ENCODE measurements at regions not wholly inside any gene's neighbourhood (a gene's known extent, or its start where the extent isn't known, plus 50 kb on each side); places are given as distances from the start of the nearest gene placed in this dataset.

DNA sequence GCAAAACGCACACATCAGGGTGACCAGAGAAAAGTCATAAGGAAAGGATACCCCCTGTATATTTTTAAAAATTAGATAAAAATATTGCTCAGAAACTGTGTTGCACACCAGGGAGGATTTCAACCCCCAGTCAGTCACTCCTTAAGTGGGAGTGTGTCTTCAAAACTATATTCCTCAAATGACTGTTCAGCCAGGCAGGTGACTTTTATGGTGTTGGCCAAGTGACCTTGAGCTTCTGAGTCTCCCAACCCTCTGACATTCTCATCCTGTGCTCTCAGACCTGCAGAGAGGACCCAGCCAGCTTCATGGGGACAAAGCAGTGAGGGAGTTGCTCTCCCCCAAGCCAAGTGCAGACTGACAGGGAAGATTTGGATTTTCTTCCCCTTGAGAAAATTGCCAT is 311.9 kb upstream of the JARID2 start:
- DNase-seq, result no peak

DNA sequence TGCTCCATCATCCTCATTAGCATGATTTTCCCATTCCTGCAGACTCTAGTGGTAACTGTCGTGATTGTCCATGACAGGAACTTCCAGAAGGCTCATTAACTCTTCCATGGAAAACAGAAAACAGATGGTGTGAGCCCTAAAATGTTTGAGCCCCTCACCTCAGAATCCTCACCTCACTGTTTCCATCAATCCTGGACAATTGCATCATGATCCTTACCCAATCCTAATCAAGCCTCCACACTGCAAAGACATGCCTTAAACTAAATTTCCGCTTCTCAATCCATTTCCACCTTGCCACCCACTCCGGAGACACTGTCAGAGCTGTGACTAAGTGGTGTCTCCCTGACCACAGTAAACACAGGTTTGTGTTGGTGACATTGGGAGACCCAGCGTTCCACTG is 311.0 kb upstream of the JARID2 start:
- no peak for DNase-seq

DNA sequence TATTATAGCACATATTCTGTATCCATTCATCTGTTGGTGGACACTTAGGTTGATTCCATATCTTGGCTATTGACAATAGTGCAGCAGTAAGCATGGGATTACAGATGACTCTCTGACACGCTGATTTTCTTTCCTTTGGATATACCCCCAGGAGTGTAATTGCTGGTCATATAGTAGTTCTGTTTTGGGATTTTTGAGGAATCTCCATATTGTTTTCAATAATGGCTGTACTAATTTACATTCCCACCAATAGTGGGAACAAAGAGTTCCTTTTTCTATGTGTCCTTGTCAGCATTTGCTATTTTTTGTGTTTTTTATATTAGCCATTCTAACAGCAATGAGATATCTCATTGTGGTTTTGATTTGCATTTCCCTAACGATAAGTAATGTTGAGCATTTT is 309.0 kb upstream of the JARID2 start:
- no peak for DNase-seq

DNA sequence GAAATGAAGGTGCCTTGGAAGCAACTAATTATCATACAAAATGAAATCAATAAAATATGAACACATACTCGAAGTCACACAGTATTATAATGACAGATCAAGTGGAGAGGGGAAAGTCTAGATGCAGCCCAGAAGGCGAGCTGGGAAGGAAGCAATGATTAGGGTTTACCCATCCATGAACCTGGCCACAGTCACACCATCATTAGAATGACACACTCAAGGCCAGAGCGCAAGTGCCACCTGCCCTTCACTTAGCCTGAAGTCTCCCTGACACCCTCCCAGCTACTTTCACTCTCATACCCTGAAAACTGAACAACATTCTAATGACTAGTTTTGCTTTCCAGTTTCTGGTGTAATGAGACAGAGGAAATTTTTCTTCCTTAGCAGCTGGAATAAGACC is 302.8 kb upstream of the JARID2 start:
- no peak for DNase-seq

DNA sequence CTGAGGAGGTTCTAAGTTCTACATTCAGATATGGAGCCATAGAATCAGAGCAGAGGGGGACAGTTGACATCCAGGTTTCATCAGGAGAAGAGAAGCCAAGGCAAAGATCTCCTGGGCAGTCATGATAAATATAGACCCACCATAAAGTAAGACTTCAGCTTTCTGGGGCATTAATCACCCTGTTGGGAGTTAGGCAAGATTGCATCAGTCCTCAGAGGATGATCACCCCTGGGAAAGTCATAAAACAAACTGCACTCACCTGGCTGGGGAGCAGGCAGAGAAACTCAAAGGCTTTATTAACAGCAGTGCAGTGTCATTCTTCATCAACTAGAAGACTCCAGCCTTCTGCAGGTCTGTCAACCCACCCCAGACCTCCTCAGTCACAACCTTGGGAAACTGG is 301.3 kb upstream of the JARID2 start:
- DNase-seq, result no peak

DNA sequence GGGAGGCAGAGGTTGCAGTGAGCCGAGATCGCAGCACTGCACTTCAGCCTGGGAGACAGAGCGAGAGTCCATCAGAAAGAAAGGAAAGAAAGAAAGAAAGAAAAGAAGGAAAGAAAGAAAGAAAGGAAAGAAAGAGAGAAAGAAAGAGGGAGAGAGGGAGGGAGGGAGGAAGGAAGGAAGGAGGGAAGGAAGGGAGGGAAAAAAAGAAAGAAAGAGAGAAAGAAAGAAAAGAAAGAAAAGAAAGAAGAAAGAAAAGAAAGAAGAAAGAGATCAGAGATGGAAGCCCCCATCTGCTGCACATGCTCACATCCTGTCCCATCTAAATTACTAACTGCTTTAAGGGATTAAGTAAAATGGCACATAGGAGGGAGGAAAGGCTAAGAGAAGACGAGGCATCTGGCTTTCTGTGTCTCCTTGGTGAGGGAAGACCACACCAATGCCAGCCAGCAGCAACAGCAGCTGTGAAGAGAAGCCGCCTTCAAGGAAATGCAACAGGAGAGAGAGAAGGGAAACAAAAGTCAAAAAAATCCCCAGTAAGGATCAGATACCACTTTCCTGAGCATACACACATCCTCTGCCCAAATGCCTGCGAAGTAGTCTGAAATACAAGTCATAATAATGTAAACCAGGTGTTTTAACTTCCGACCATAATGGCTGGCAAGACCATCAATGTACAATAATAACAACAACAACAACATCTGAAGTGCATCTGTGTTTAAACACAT is 300.2 kb upstream of the JARID2 start:
- no peak for DNase-seq

DNA sequence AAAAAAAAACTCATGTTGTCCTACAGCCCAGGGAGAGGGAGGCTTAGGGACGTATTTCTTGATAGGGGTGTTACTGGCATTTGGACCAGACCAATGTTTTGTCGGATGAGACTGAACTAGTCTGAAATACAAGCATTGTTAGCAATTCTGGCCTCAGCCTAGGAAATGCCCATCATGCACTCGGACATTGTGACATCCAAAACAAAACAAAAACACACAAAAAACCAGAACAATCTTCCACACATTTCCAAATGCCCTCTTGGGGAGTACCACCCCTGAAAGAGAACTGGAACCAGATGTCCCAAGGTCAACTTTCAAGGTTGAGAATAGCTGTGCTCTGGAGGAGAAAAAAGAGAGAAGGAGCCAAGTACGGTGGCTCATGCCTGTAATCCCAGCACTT is 299.1 kb upstream of the JARID2 start:
- no peak for DNase-seq

DNA sequence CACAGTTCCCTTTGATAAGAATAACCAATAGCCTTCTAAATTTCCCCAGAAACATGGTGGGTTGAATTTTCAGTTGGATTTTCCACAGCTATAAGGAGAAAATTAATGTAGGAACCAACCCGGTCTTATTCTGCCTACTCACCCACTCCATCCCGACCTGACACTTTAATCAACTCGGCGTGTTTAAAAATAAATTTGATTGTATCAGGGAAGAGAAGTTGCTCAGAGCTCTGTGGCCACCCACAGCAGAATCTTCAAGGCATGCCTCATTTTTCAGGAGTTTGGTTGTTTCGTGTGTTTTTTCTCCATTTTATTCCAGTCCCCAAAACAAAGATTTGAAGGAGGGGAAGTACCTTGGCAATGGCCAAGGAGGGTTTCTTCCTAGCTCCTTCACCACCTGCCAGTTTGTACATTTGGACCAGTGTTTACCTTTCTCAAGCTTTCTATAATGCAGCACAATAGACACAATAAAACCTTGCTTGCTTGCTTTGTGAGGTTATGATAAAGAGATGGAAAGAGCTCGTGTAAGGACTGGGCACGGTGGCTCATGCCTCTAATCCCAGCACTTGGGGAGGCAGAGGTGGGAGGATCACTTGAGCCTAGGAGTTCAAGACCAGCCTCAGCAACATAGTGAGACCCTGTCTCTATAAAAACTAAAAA is 297.2 kb upstream of the JARID2 start:
- no peak for DNase-seq

DNA sequence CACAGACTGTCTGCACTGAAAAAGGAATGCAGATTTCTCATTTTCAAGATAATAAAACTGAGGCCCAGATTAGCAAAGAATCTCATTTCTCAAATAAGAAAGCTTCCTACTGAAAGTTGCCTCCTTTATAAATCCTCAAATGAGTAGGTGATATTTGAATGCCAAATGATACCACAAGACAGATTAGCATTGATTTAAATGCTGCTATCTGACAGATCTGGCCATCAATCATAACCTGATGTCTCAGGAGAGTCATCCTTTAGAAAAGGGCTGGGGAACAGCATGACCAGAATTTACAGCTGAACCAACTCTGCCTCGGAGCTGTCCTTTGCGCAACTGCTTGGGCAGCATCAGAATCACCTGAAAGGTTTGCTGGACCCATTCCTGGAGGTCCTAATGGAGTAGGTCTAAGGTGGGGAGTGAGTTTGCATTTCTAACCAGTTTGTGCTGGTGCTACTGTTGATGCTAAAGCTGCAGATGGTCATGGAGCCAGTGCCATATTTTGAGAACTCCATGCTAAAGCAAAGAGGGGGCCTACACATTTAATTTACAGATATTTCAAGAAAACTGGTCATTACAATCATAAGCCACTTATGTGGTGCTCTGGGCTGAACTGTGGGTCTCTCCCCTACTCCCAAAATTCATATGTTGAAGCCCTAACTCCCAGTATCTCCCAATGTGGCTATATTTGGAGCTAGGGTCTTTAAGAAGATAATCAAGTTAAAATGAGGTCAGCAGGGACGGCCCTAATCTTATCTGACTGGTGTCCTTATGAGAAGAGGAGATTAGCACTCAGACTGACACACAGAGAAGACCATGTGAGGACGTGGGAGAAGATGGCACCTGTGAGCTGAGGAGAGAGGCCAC is 295.5 kb upstream of the JARID2 start:
- DNase-seq, result no peak

DNA sequence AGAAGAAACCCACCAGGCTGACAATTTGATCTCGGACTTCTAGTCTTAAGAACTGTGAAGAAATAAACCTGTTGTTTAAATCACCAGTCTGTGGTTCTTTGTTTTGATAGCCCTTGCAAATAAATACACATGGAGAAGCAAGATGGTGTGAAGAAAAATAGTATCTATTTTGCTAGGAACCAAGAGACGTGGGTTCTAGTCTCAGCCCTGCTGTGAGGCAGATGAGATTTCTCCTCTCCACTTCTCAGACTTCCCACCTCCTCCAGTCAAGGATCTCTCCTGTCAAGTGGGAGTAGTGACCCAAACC is 294.9 kb upstream of the JARID2 start:
- DNase-seq, result no peak

DNA sequence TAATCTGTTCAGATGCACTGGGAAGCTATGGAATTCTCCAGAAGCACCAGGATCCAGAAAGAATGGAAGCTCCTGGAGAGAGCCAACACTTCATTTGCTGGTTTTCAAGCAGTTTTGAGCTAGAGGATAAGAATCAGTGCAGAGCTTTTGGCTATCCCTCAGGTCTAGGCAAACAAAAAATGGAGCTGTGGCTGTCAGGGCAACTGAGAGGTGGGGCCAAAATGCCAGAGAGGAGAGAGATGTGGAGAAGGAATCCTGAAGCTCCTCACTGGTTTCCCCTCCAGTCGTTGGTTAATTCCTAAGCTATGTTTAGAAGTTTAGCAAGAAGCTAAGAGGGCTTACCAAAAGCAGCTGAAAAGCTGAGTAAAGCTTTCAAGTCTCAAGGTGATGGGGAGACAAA is 294.2 kb upstream of the JARID2 start:
- no peak for DNase-seq

DNA sequence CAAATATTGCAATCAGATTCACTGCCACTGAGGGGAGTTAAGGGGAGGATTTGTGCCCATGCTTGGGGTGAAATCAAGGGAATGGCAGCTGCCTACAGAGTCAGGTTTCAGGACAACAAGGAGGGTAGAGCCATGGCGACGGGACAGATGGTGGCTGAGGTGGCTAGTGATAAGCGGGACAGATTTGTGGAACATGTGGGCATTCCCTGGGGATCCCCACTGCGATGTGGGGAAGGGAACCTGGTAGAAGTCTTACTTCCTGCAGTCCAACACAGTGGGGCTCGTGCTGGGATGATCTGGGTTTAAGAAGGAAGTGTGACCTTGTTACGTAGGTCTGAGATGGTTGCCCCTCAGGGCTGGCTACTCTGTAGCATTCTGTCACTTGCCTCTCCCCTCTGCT is 292.0 kb upstream of the JARID2 start:
- no peak for DNase-seq

DNA sequence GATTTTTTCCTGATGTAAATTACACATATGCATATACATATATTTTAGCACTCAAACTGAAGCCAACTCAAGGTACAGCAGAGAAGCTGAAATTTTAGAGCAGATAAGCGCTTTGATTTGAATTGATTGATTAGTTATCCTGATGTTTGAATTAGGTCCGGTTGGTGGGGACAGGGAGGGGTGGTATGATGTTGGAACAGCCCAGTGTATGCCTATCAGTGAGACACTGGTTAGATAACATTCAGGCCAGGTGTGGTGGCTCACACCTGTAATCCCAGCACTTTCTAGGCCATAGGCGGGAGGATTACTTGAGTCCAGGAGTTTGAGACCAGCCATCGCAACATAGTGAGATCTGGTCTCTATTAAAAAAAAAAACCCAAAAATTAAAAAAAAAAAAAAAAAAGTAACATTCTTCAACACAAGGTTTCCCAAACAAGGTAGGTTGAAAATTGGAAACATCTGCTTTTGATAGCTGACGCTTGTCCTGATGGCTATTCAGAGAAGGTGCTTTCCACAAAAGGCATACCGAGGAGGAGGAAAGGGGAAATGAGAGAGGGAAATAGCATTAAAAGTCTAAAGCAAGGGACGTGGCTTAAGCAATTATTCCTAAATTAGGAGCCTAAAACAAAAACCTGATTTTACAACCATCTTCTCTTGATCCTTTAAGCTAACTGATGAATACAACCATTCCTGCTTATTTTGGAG is 288.4 kb upstream of the JARID2 start:
- no peak for DNase-seq

DNA sequence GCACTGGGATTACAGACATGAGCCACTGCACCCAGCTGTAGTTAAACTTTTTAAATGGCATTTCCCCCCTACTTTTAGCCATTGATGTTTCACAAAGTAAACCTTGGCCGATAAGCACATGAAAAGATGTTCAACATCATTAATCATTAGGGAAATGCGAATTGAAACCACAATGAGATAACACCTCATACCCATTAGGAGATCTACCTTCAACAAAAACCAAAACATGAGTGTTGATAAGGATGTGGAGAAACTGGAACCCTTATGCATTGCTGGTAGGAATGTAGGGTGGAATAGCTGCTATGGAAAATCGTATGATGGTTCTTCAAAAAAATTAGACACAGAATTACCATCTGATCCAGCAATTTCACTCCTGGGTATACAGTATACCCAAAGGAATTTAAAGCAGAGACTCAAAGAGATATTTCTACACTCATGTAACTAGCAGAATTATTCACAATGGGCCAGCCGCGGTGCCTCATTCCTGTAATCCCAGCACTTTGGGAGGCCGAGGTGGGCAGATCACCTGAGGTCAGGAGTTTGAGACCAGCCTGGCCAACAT is 286.5 kb upstream of the JARID2 start:
- DNase-seq, result no peak

DNA sequence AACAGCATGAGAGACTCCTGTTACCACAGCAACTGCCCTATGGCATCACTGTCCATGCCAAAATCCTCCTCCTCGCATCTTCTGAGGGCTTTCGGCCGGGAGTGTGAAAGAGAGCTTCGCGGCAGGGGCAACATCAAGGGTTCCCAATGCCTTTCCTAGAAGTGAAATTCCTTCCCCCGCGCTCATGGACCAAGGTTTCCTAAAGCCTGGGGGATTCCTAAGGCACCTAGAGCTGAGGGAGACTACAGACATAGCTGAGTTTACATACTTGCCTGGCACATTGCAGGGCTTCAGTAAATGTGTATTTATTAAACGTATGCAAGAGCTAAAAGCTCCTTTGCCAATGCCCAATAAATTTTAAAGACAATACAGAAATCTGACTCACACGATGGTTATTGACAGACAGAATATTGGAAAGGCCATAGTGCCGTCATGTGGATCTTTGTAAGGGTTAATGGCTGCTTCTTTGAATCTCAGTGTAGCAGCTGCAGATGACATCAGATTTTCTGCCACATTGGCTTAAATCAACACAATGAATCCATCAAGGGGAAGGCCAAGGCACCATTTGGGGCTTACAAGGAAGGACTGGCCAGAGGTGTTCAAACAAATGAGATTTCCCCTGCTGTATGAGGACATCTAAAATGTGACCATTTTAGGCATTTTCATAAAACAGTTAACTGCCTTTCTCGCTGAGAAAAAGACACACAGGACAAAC is 281.2 kb upstream of the JARID2 start:
- no peak for DNase-seq

DNA sequence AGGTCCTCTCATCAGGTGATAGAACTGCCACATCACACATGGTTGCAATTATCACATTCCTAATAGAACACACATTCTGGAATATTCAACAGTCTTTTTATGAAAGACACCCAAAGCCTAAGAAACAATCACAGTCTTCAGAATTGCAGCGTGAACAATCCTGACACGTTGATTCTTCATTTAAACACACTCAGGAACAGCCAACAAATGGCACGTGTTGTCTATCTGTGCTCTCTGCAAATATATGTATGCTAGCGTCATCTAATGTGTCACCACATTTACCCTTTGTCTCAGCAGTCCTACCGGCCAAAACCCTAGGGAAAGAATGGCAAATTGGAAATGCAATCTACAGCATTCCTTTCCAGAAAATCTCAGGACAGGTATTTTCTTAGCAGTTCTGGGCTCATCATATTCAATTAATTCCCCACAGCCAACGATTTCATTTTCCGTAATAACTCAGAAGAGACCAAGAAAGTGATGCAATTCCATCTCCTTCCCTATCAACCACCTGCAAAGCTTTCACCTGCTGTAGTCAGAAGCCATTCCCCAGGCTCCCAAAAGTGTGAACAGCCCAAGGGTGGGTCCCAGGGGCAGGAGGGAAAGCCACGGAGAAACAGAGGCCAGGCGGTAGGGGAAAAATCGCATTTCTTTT is 280.3 kb upstream of the JARID2 start:
- DNase-seq, result no peak

DNA sequence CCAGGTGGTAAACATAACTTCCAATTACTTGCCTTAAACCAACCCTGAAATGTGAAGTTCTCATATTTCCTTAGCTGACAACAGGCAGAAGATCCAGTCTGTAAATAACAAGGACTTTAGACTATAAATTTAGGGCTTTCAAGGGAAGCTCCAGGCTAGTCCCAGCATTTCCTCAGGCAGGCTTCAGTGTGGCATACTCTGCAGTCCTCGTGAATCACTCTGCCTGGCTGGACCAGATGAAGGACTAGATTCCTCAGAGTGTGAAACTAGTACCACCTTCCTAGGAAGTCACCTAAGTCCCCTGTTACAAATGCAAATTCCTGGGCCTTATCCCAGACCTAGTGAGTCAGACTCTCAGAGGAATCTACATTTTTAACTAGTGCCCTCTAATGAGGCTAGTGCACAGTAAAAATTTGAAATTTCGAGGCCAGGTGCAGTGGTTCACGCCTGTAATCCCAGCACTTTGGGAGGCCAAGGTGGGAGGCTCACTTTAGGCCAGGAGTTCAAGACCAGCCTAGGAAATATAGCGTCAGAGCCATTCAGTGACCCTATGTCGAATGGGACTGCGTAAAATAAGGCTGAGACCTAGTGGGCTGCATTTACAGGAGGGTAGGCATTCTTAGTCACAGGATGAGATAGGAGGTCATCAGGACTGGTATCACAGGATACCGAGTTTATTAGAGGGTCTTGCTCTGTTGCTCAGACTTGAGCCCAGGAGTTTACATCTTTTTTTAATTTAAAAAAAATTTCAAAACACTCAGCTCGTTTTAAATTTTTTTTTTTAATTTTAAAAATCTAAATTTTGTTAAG is 279.6 kb upstream of the JARID2 start:
- no peak for DNase-seq

DNA sequence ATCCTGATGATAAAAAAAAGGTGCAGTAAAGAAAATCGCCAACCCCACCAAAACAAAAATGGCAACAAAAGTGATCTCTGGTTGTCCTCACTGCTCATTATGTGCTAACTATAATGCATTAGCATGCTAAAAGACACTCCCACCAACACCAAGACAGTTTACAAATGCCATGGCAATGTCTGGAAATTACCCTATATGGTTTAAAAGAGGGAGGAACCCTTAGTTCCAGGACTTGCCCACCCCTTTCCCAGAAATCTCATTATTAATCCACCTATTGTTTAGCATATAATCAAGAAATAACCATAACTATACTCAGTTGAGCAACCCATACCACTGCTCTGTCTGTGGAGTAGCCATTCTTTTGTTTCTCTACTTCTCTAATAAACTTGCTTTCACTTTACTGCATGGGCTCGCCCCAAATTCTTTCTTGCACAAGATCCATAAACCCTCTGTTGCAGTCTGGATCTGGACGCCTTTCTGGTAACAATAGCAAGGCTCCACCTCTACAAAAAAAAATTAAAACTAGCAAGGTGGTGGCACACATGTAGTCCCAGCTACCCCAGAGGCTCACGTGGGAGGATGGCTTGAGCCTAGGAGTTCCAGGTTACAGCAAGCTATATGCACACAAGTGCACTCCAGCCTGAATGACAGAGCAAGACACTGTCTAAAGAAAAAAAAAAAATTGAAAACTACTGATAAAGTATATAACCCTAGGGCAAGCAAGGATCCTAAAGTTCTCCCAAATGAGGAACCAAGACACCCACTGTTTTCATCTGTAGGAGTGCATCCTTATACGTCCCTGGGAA is 278.8 kb upstream of the JARID2 start:
- DNase-seq, result no peak

DNA sequence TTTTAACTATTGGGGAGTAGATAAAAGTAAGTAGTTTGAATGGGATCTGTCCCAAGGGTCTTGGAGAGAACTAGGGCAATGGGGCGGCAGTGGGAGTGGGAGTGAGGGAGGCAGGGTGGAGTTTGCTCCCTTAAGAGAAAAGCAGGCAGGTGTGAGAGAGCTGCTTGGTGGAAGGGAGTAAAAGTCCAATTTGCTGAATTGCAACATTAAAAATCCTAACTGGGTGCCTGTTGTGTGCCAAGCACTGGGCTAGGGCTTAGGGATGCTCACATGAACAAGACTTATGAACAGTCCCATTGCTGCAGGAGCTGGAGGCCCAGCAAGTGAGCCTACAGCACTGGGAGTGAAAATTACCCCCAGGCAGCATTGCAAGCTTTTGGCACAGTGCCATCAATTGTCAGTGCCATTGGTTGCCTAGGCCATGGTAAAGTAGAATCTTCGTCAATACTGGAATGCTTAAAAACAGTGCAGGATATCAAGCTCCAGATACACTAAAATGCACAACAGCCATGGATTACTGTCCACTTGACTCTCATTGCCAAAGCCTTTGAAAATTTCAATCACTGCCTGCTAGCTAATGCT is 277.7 kb upstream of the JARID2 start:
- DNase-seq, result no peak

DNA sequence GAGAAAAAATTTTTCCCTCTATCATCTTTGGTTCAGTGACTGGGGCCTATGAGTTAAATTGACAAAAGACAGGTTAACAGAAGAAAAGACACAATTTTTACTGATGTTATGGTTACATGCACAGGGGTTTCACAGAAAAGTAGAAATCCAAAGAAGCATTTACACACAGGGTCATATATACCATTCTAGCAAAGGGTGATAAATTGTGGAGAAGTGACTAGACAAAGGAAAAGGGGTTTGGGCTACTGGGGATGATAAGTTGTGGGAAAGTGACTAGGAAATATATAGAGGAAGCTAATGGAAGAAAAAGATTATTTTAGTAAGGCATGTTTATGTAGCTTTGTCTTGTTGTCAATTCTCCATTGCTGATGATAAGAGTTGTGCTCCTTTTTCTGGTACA is 276.7 kb upstream of the JARID2 start:
- no peak for DNase-seq
